ENCODE measurements at regions not wholly inside any gene's neighbourhood (a gene's known extent, or its start where the extent isn't known, plus 50 kb on each side); places are given as distances from the start of the nearest gene placed in this dataset.

- no peak for TF ChIP-seq CTCF (IDR thresholded peaks at IDR 0.05; ENCODE audit: insufficient read depth, low read depth, low read length)
- TF ChIP-seq EZH2 (IDR thresholded peaks at IDR 0.05; ENCODE audit: insufficient read depth, low read length), result no peak
Measured at GRCh38 chr13:84265257-84265764, 383.0 kb upstream of the SLITRK1 start.

Measured in astrocyte (in vitro differentiated cells and primary cell).